Uterus (tissue), 3 donors: ENCODE measurements at regions not wholly inside any gene's neighbourhood (a gene's known extent, or its start where the extent isn't known, plus 50 kb on each side); places are given as distances from the start of the nearest gene placed in this dataset.
A peak's percentile ranks its signal among the peaks of the same experiment; 100 is the strongest.

Source experiments
- DNase-seq, 2 donors: peaks; one replicate each; pipeline ENCODE4 v3.0.0-alpha.2; 2019 to 2020
- H3K27ac ChIP-seq, 2 donors: fragments of 200-600 bp; sonication (generic); 1 replicate in 1 of 2; 2 replicates in 1 of 2; pipeline ENCODE4 v1.5.1; 2016 to 2018
- H3K27me3 ChIP-seq, 2 donors: fragments of 200-600 bp; sonication (generic); one replicate each; pipeline ENCODE4 v1.5.1; 2018 to 2019; ENCODE audit warnings: control low read depth in 1 of 2
- H3K36me3 ChIP-seq, 2 donors: fragments of 200-600 bp; sonication (generic); one replicate each; pipeline ENCODE4 v1.5.1; 2019; ENCODE audit warnings: control low read depth in 1 of 2
- H3K4me1 ChIP-seq, 2 donors: fragments of 200-600 bp; sonication (generic); one replicate each; pipeline ENCODE4 v1.5.1; 2018 to 2019; ENCODE audit warnings: control low read depth in 1 of 2
- H3K4me3 ChIP-seq, 2 donors: fragments of 200-600 bp; sonication (generic); 1 replicate in 1 of 2; 2 replicates in 1 of 2; pipeline ENCODE4 v1.5.1; 2018 to 2019; ENCODE audit warnings: mild to moderate bottlenecking in 1 of 2
- H3K9me3 ChIP-seq, 2 donors: fragments of 200-600 bp; sonication (generic); one replicate each; pipeline ENCODE4 v1.5.1; 2019; ENCODE audit warnings: control low read depth in 1 of 2
- CTCF ChIP-seq, 4 experiments: fragments of 200-600 bp in 2 of 4; fragments of 450-650 bp in 2 of 4; sonication (generic) in 2 of 4; IDR thresholded peaks; one replicate each; pipeline ENCODE4 v1.5.1; 2016 to 2019; ENCODE audit warnings: antibody characterized with exemption in 4 of 4, mild to moderate bottlenecking in 2 of 4, moderate library complexity in 1 of 4
- POLR2A ChIP-seq, 2 donors: fragments of 450-650 bp; IDR thresholded peaks; one replicate each; pipeline ENCODE4 v1.6.1; 2016; ENCODE audit warnings: antibody characterized with exemption in 2 of 2, mild to moderate bottlenecking in 1 of 2, moderate library complexity in 1 of 2
- intact Hi-C: fragments of 100-400 bp; cut with DNase I; formaldehyde crosslinking; loops from one replicate; pipeline ENCODE4 v1.15.1; 2023; ENCODE audit warnings: low total_unique reads
- donor health status: DM: yes; HTN: yes; CAD: no.

- no peak overlapping the region for H3K4me3 ChIP-seq
- no peaks in the 10 kb centered on the region for H3K36me3 ChIP-seq
- H3K27me3 ChIP-seq: no peaks in the 10 kb centered on the region
- H3K4me1 ChIP-seq: no peaks in the 10 kb centered on the region
- DNase-seq: no peak
- H3K9me3 ChIP-seq: no peaks in the 10 kb centered on the region
- intact Hi-C loops: no loop called here
- TF ChIP-seq CTCF (IDR thresholded peaks at IDR 0.05): peak in 2 of 4 experiments; percentile 18 to 29
- no peak for TF ChIP-seq POLR2A (IDR thresholded peaks at IDR 0.05)
- no peak overlapping the region for H3K27ac ChIP-seq
These were observed 102.7 kb upstream of the FAM13C start for GRCh38 chr10:59465088-59465487.

- Histone ChIP-seq H3K36me3 (no peaks in the 10 kb centered on the region), H3K9me3 (no peaks in the 10 kb centered on the region), H3K27me3 (no peaks in the 10 kb centered on the region), H3K4me1 (no peaks in the 10 kb centered on the region), H3K27ac (no peak overlapping the region), H3K4me3 (no peak overlapping the region)
- intact Hi-C loops: no loop called here
- no peak for DNase-seq
- TF ChIP-seq POLR2A (IDR thresholded peaks at IDR 0.05): no peak
- no peak for TF ChIP-seq CTCF (IDR thresholded peaks at IDR 0.05)
These were observed 102.1 kb upstream of the FAM13C start for GRCh38 chr10:59464483-59464882.

- no peak for TF ChIP-seq CTCF (IDR thresholded peaks at IDR 0.05)
- no peak overlapping the region for H3K4me3 ChIP-seq
- intact Hi-C loops: no loop called here
These were observed 101.6 kb upstream of the FAM13C start for GRCh38 chr10:59463909-59464308.

GRCh38 chr10:59460601-59461000 lies 98.3 kb upstream of the FAM13C start:
- no peaks in the 10 kb centered on the region for H3K27me3 ChIP-seq
- no peaks in the 10 kb centered on the region for H3K4me1 ChIP-seq
- no peak overlapping the region for H3K27ac ChIP-seq
- H3K36me3 ChIP-seq: no peaks in the 10 kb centered on the region
- DNase-seq: no peak
- no peak overlapping the region for H3K4me3 ChIP-seq
- no peak for TF ChIP-seq POLR2A (IDR thresholded peaks at IDR 0.05)
- no peak for TF ChIP-seq CTCF (IDR thresholded peaks at IDR 0.05)
- intact Hi-C loops: no loop called here
- no peaks in the 10 kb centered on the region for H3K9me3 ChIP-seq

More at GRCh38 chr10:59463909-59464308, 101.6 kb upstream of the FAM13C start:
- Histone ChIP-seq H3K27me3 (no peaks in the 10 kb centered on the region), H3K9me3 (no peaks in the 10 kb centered on the region), H3K36me3 (no peaks in the 10 kb centered on the region), H3K27ac (no peak overlapping the region), H3K4me1 (no peaks in the 10 kb centered on the region)
- no peak for DNase-seq

- no peak for TF ChIP-seq CTCF (IDR thresholded peaks at IDR 0.05)
- TF ChIP-seq POLR2A (IDR thresholded peaks at IDR 0.05): no peak
These were observed 93.8 kb upstream of the FAM13C start for GRCh38 chr10:59456199-59456598.

More at GRCh38 chr10:59456199-59456598, 93.8 kb upstream of the FAM13C start:
- Histone ChIP-seq H3K36me3 (no peaks in the 10 kb centered on the region), H3K27me3 (no peaks in the 10 kb centered on the region), H3K4me3 (no peak overlapping the region), H3K9me3 (no peaks in the 10 kb centered on the region), H3K4me1 (no peaks in the 10 kb centered on the region), H3K27ac (no peak overlapping the region)
- DNase-seq: no peak
- intact Hi-C loops: no loop called here
